Neural progenitor cell (in vitro differentiated cells): ENCODE measurements at regions not wholly inside any gene's neighbourhood (a gene's known extent, or its start where the extent isn't known, plus 50 kb on each side); places are given as distances from the start of the nearest gene placed in this dataset.

Experiments
- EZH2 ChIP-seq: fragments of 200-600 bp; sonication (generic); IDR thresholded peaks from 2 replicates; pipeline ENCODE4 v1.6.1; 2017; ENCODE audit warnings: antibody characterized with exemption, mild to moderate bottlenecking, moderate library complexity
- EZH2phosphoT487 ChIP-seq: fragments of 200-600 bp; sonication (generic); IDR thresholded peaks from 2 replicates; pipeline ENCODE4 v1.6.1; 2017; ENCODE audit warnings: antibody characterized with exemption
- TF ChIP-seq, protein P1 (sequence below): fragments of 200-600 bp; sonication (generic); IDR thresholded peaks from 2 replicates; pipeline ENCODE4 v1.5.1; 2017; ENCODE audit warnings: antibody characterized with exemption, mild to moderate bottlenecking

DNA sequence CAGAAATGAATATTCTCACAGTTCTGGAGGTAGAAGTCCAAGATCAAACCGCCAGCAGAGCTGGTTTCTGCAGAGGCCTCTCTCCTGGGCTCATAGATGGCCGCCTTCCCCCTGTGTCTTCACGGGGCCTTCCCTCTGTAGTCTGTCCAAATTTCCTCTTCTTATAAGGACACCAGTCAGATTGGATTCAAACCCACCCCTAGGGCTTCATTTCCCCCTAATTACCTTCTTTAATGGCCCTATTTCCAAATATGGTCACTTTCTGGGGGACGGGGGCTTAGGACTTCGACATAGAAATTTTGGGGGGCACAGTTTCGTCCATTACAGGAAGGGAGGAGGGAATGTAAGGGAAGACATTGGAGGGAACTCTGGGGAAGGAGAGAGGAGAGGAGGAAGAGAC, 132.6 kb downstream of the DDX1 start:
- TF ChIP-seq, protein P1, sequence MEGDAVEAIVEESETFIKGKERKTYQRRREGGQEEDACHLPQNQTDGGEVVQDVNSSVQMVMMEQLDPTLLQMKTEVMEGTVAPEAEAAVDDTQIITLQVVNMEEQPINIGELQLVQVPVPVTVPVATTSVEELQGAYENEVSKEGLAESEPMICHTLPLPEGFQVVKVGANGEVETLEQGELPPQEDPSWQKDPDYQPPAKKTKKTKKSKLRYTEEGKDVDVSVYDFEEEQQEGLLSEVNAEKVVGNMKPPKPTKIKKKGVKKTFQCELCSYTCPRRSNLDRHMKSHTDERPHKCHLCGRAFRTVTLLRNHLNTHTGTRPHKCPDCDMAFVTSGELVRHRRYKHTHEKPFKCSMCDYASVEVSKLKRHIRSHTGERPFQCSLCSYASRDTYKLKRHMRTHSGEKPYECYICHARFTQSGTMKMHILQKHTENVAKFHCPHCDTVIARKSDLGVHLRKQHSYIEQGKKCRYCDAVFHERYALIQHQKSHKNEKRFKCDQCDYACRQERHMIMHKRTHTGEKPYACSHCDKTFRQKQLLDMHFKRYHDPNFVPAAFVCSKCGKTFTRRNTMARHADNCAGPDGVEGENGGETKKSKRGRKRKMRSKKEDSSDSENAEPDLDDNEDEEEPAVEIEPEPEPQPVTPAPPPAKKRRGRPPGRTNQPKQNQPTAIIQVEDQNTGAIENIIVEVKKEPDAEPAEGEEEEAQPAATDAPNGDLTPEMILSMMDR, result no peak
- TF ChIP-seq EZH2 (no peak), EZH2phosphoT487 (no peak)
